Heart right ventricle (tissue), 16 donors: ENCODE measurements at regions not wholly inside any gene's neighbourhood (a gene's known extent, or its start where the extent isn't known, plus 50 kb on each side); places are given as distances from the start of the nearest gene placed in this dataset.

Experiments
- ATAC-seq, 8 donors: fragments of 200-7000 bp; cut with Tn5 transposase; one replicate each; pipeline ENCODE4 v1.9.1; 2020; ENCODE audit warnings: mild to moderate bottlenecking in 8 of 8, moderate library complexity in 8 of 8, moderate number of reproducible peaks in 1 of 8
- DNase-seq, 2 donors: peaks; one replicate each; pipeline ENCODE4 v3.0.0-alpha.2; 2020
- H3K27ac ChIP-seq, 10 donors: fragments of 200-600 bp; sonication (generic) in 2 of 10; one replicate each; pipeline versions ENCODE4 v1.5.0 to v1.8.0; 2020 to 2022; ENCODE audit warnings: mild to moderate bottlenecking in 3 of 10
- H3K27me3 ChIP-seq, 7 donors: fragments of 200-600 bp; one replicate each; pipeline ENCODE4 v1.8.0; 2021 to 2022; ENCODE audit warnings: mild to moderate bottlenecking in 2 of 7
- H3K36me3 ChIP-seq, 9 donors: fragments of 200-600 bp; sonication (generic) in 1 of 9; one replicate each; pipeline versions ENCODE4 v1.5.0 to v1.8.0; 2020 to 2022; ENCODE audit warnings: mild to moderate bottlenecking in 2 of 9
- H3K4me1 ChIP-seq, 9 donors: fragments of 200-600 bp; sonication (generic) in 1 of 9; one replicate each; pipeline versions ENCODE4 v1.5.0 to v1.8.0; 2020 to 2022; ENCODE audit warnings: mild to moderate bottlenecking in 4 of 9
- H3K4me3 ChIP-seq, 10 donors: fragments of 200-600 bp; sonication (generic) in 2 of 10; one replicate each; pipeline versions ENCODE4 v1.5.0 to v1.8.0; 2020 to 2022; ENCODE audit warnings: mild to moderate bottlenecking in 7 of 10, moderate library complexity in 2 of 10
- H3K9me3 ChIP-seq, 11 donors: fragments of 200-600 bp in 10 of 11; sonication (generic) in 2 of 11; one replicate each; pipeline versions ENCODE4 v1.5.0 to v1.8.0; 2013 to 2022; ENCODE audit warnings: mild to moderate bottlenecking in 2 of 11, control low read depth in 1 of 11, moderate library complexity in 1 of 11
- WGBS, 2 donors: extraction: QIAGEN DNeasy Blood & Tissue Kit; methylation state at CpG; one replicate each; pipeline ENCODE4 v1.1.7; 2013; ENCODE audit warnings: inconsistent platforms in 1 of 2; 5-methylcytosine and 5-hydroxymethylcytosine counted together
- intact Hi-C, 10 donors: fragments of 100-400 bp; cut with DNase I; formaldehyde crosslinking; loops; one replicate each; pipeline versions ENCODE4 v1.11.1 to v1.14.2; 2022
- TF ChIP-seq, protein P1 (sequence below), 9 donors: fragments of 200-600 bp; sonication (generic) in 2 of 9; IDR thresholded peaks; one replicate each; pipeline versions ENCODE4 v1.5.0 to v1.8.0; 2021 to 2022; ENCODE audit warnings: antibody characterized with exemption in 9 of 9, mild to moderate bottlenecking in 5 of 9, moderate library complexity in 1 of 9
- donor health status: Arrhythmogenic right ventricular cardiomyopathy.
- donor health status: ischemic (EF 13 %, LVEDD 7.1; RV severe dilation, severe dysfunction).
- donor health status: healthy with polysubstance abuse.
- donor health status: DM: no; HTN: yes; CAD: no.
- donor health status: DM: no; HTN: no; CAD: no.
- donor health status: ischemic (EF 25% LVEDD 6.9; RV normal size, moderate dysfunction).
- donor health status: ischemic (EF 25% LVEDD 5.7; RV mildly dilated, moderate dysfunction).
- donor health status: healthy.
- donor health status: DM: yes; HTN: yes; CAD: no.
- donor health status: Ischemic cardiomyopathy.
- donor health status: ischemic (EF 35%, LVEDD 5.7; RV mildly dilated, moderate dysfunction).
- donor health status: nonischemic (EF 11% LVEDD 7.7; RV severe dilation, severe dysfunction).
- donor health status: DM: yes; HTN: yes; CAD: no.
- donor health status: PGD.
- donor health status: ischemic (EF 29% LVEDD 5.4; RV normal size, mild dysfunction).
- donor health status: nonischemic (EF 23%, LVEDD 6.1; RV moderate dilation, normal function).

DNA sequence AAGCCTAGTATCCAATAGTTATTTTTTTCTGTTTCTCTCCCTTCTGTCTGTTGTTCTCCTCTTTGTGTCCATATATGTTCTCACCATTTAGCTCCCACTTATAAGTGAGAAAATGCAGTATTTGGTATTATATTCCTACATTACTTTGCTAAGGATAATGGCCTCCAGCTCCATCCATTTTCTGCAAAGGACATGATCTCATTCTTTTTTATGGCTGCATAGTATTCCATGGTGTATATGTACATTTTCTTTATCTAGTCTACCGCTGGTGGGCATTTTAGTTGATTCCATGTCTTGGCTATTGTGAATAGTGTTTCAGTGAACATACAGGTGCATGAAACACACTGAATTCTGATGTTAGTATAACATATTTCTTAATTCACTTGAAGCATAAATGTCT is 348.9 kb upstream of the TRPC7 start:
- intact Hi-C loops, result no loop called here
- DNase-seq (no peak), ATAC-seq (no peak)
- H3K4me3 ChIP-seq, result no peak overlapping the region
- TF ChIP-seq, protein P1, sequence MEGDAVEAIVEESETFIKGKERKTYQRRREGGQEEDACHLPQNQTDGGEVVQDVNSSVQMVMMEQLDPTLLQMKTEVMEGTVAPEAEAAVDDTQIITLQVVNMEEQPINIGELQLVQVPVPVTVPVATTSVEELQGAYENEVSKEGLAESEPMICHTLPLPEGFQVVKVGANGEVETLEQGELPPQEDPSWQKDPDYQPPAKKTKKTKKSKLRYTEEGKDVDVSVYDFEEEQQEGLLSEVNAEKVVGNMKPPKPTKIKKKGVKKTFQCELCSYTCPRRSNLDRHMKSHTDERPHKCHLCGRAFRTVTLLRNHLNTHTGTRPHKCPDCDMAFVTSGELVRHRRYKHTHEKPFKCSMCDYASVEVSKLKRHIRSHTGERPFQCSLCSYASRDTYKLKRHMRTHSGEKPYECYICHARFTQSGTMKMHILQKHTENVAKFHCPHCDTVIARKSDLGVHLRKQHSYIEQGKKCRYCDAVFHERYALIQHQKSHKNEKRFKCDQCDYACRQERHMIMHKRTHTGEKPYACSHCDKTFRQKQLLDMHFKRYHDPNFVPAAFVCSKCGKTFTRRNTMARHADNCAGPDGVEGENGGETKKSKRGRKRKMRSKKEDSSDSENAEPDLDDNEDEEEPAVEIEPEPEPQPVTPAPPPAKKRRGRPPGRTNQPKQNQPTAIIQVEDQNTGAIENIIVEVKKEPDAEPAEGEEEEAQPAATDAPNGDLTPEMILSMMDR (IDR thresholded peaks at IDR 0.05), result no peak
- no peak overlapping the region for H3K27ac ChIP-seq
- H3K4me1 ChIP-seq, result no peaks in the 10 kb centered on the region
- WGBS, 2 donors, result 88 to 94% methylated on average over 1 of the region's 1 CpG
- H3K9me3 ChIP-seq, result no peaks in the 10 kb centered on the region
- no peaks in the 10 kb centered on the region for H3K36me3 ChIP-seq
- H3K27me3 ChIP-seq, result peaks cover 0 to 5% (median 3%) of the 10 kb centered on the region in 7 donors

DNA sequence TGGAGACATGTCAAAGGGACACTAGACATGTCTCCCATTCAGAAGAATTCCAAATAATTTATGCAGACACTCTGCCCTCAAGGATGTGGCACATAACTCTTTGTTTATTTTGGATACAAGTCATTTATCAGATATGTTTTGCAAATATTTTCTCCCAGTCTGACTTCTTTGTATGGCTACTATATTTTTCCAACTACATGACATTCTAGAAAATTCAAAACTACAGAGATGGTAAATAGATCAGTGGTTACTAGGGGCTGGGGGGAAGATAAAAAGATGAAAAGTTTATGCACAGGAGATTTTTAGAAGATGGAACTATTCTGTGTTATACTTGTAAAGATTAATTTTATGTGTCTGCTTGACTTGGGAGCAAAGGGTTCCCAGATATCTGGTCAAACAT is 347.3 kb upstream of the TRPC7 start:
- Histone ChIP-seq H3K27ac (no peak overlapping the region), H3K4me1 (no peaks in the 10 kb centered on the region), H3K36me3 (no peaks in the 10 kb centered on the region), H3K4me3 (no peak overlapping the region), H3K27me3 (peaks cover 0 to 5% (median 3%) of the 10 kb centered on the region in 7 donors), H3K9me3 (no peaks in the 10 kb centered on the region)
- DNase-seq (no peak), ATAC-seq (no peak)
- intact Hi-C loops, result no loop called here
- TF ChIP-seq, protein P1 (IDR thresholded peaks at IDR 0.05), result no peak

DNA sequence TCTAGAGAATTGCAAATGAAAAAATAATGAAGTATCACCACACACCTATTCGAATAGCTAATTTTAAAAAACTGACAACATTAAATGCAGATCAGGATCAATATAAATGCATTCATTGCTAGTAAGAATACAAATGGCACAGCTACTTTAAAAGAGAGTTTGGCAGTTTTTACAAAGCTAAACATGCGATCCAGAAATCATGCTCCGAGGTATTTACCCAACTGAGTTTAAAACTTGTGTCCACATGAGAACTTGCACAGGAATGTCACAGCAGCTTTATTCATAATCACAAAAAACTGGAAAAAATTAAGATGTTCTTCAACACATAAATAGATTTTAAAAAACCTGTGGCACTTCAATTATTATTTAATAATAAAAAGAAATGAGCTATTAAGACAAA is 345.5 kb upstream of the TRPC7 start:
- WGBS, 2 donors, result 87 to 92% methylated on average over 3 of the region's 3 CpGs
- H3K4me3 ChIP-seq, result no peak overlapping the region
- H3K9me3 ChIP-seq, result no peaks in the 10 kb centered on the region
- H3K27ac ChIP-seq, result no peak overlapping the region
- H3K36me3 ChIP-seq, result no peaks in the 10 kb centered on the region
- TF ChIP-seq, protein P1 (IDR thresholded peaks at IDR 0.05), result no peak
- peaks cover 0 to 5% (median 3%) of the 10 kb centered on the region in 7 donors for H3K27me3 ChIP-seq
- ATAC-seq (no peak), DNase-seq (no peak)
- intact Hi-C loops, result no loop called here
- H3K4me1 ChIP-seq, result no peaks in the 10 kb centered on the region

DNA sequence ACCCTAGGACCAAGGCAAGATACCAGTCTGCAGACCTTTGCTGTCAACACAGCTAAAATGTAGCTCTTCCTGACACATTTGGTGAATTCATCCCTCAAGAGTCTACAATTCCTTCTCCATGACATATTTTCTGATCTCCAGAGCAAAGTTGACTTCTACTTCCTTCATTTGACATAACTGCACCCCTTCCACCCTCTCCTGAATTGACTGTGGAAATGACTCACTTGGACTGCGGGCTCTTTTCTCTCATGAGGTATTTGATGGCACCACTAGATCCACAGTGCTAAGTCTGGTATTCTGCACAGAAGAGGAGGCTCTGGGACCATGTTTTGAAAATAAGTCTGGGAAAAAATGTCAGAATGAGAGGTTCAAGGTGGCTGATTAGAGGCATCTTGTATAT is 338.4 kb upstream of the TRPC7 start:
- WGBS, 2 donors, result 83 to 91% methylated on average over 1 of the region's 1 CpG
- no peak overlapping the region for H3K27ac ChIP-seq

More for the DNA sequence above, 338.4 kb upstream of the TRPC7 start:
- Histone ChIP-seq H3K4me3 (no peak overlapping the region), H3K4me1 (no peaks in the 10 kb centered on the region), H3K27me3 (peaks cover 0 to 26% (median 0%) of the 10 kb centered on the region in 7 donors), H3K36me3 (no peaks in the 10 kb centered on the region), H3K9me3 (no peaks in the 10 kb centered on the region)
- no peak for DNase-seq
- TF ChIP-seq, protein P1 (IDR thresholded peaks at IDR 0.05), result no peak
- ATAC-seq, result no peak
- intact Hi-C loops, result no loop called here
